K562 (cell line): ENCODE measurements at regions not wholly inside any gene's neighbourhood (a gene's known extent, or its start where the extent isn't known, plus 50 kb on each side); places are given as distances from the start of the nearest gene placed in this dataset.

Experiments
- ATAC-seq: fragments of 200-7000 bp; cut with Tn5 transposase; 3 replicates; pipeline ENCODE4 v1.9.1; 2020; ENCODE audit warnings: moderate library complexity
- BruUV-seq: library from RNA; stranded (reverse); fragments of 400-500 nt; replicated peaks from 2 replicates; lab custom pipeline; 2021; lab: Mats Ljungman, UMichigan
- CTCF ChIA-PET: fragments of 300-600 bp; formaldehyde crosslinking; extraction: SDS; loops from one replicate; lab custom pipeline; 2021; ENCODE audit warnings: low intra/inter-chr PET ratio; lab: Yijun Ruan, JAX
- POLR2A ChIA-PET: fragments of 300-600, 350-650 bp; sonication (Branson Sonifier 250); formaldehyde crosslinking; extraction: SDS; loops from one replicate; lab custom pipeline; 2021; ENCODE audit warnings: antibody characterized with exemption, inconsistent platforms; lab: Yijun Ruan, JAX
- DNase-seq, 4 experiments: peaks; one replicate each; pipeline versions ENCODE4 v3.0.0 to v3.0.0-alpha.2; 2011 to 2018; ENCODE audit warnings: low spot score in 3 of 4, mixed read lengths in 3 of 4; ENCODE audit errors: extremely low read depth in 1 of 4
- FAIRE-seq: peaks from 2 replicates; lab custom pipeline; 2011; peaks lifted over from hg19 to GRCh38; lab: Jason Lieb, UNC
- H2AFZ ChIP-seq: 2 replicates; pipeline ENCODE4 v1.6.0; 2011; ENCODE audit warnings: low read depth, low read length, control low read depth, inconsistent platforms
- H3K27ac ChIP-seq: fragments of 200-600 bp; 3 replicates; pipeline ENCODE4 v1.8.0; 2011; ENCODE audit warnings: low read depth, mild to moderate bottlenecking, control low read depth, inconsistent platforms, low read length, moderate library complexity, mixed read lengths; ENCODE audit errors: extremely low read depth
- H3K27me3 ChIP-seq, 2 experiments: fragments of 300-600 bp in 1 of 2; 2 replicates in 1 of 2; 3 replicates in 1 of 2; pipeline versions ENCODE4 v1.6.0 to v1.8.0; 2011; ENCODE audit warnings: inconsistent platforms in 2 of 2, low read length in 2 of 2, mild to moderate bottlenecking in 1 of 2, mixed read lengths in 1 of 2, moderate library complexity in 1 of 2; ENCODE audit not compliant: control insufficient read depth in 2 of 2, insufficient read depth in 2 of 2
- H3K36me3 ChIP-seq: fragments of 300-600 bp; 3 replicates; pipeline ENCODE4 v1.8.0; 2011; ENCODE audit warnings: mild to moderate bottlenecking, low read length, inconsistent platforms; ENCODE audit not compliant: control insufficient read depth, insufficient read depth
- H3K4me1 ChIP-seq, 2 experiments: fragments of 200-600 bp in 1 of 2; replicated peaks in 1 of 2; 2 replicates in 1 of 2; 3 replicates in 1 of 2; pipeline versions ENCODE4 v1.5.1 to v1.8.0; 2011; ENCODE audit warnings: inconsistent platforms in 2 of 2, low read length in 2 of 2, mild to moderate bottlenecking in 1 of 2, mixed read lengths in 1 of 2, moderate library complexity in 1 of 2; ENCODE audit not compliant: control insufficient read depth in 2 of 2, insufficient read depth in 2 of 2
- H3K4me2 ChIP-seq: 2 replicates; pipeline ENCODE4 v1.6.1; 2011; ENCODE audit warnings: low read length, control low read depth, inconsistent platforms, mixed read lengths; ENCODE audit not compliant: insufficient read depth
- H3K4me3 ChIP-seq: fragments of 200-600 bp; sonication (generic), shearing (Covaris generic); 2 replicates; pipeline ENCODE4 v1.5.1; 2016; ENCODE audit warnings: control low read depth, inconsistent platforms
- H3K79me2 ChIP-seq: fragments of 200-600 bp; 3 replicates; pipeline ENCODE4 v1.8.0; 2011; ENCODE audit warnings: low read length, inconsistent platforms; ENCODE audit not compliant: control insufficient read depth, insufficient read depth
- H3K9ac ChIP-seq, 2 experiments: 2 replicates each; pipeline versions ENCODE4 v1.6.0 to v1.6.1; 2011; ENCODE audit warnings: low read depth in 2 of 2, low read length in 2 of 2, control low read depth in 1 of 2, inconsistent platforms in 1 of 2, mild to moderate bottlenecking in 1 of 2, mixed read lengths in 1 of 2; ENCODE audit not compliant: insufficient read depth in 1 of 2
- H3K9me1 ChIP-seq: one replicate; pipeline ENCODE4 v1.6.0; 2011; ENCODE audit warnings: inconsistent platforms, mild to moderate bottlenecking, low read length, moderate library complexity; ENCODE audit not compliant: control insufficient read depth, insufficient read depth
- H3K9me3 ChIP-seq: replicated peaks from 2 replicates; pipeline ENCODE4 v1.5.1; 2011; ENCODE audit warnings: low read depth, low read length, inconsistent platforms; ENCODE audit not compliant: control insufficient read depth, insufficient read depth
- H4K20me1 ChIP-seq: replicated peaks from 2 replicates; pipeline ENCODE4 v1.6.1; 2011; ENCODE audit warnings: low read length, inconsistent platforms, mixed read lengths; ENCODE audit not compliant: control insufficient read depth, insufficient read depth
- ARID1B ChIP-seq: fragments of 450-650 bp; IDR thresholded peaks from 2 replicates; pipeline ENCODE4 v1.6.1; 2016; ENCODE audit warnings: antibody characterized with exemption, mild to moderate bottlenecking, inconsistent platforms
- DEAF1 ChIP-seq: fragments of 450-650 bp; formaldehyde crosslinking; IDR thresholded peaks from 2 replicates; pipeline ENCODE4 v1.4.0; 2020; ENCODE audit warnings: mild to moderate bottlenecking, moderate library complexity
- ETV1 ChIP-seq: fragments of 450-650 bp; conservative IDR thresholded peaks from 2 replicates; pipeline ENCODE4 v1.6.1; 2016; ENCODE audit warnings: missing genetic modification characterization, control low read depth, low read depth, missing compliant biosample characterization
- L3MBTL2 ChIP-seq: fragments of 450-650 bp; IDR thresholded peaks from 2 replicates; pipeline ENCODE4 v1.6.1; 2016; ENCODE audit warnings: mild to moderate bottlenecking, moderate library complexity
- MBD2 ChIP-seq: sonication (generic); IDR thresholded peaks from 2 replicates; pipeline ENCODE4 v1.6.1; 2016; ENCODE audit warnings: low read depth, borderline replicate concordance
- NFE2 ChIP-seq: IDR thresholded peaks from 2 replicates; pipeline ENCODE4 v1.6.1; 2014; ENCODE audit warnings: antibody characterized with exemption, low read depth
- NR2C2 ChIP-seq, 2 experiments: fragments of 200-800 bp in 1 of 2; sonication (Bioruptor generic) in 1 of 2; sonication (generic) in 1 of 2; formaldehyde crosslinking in 1 of 2; IDR thresholded peaks; 2 replicates each; pipeline versions ENCODE4 v1.6.1 to v1.8.0; 2016 to 2022; ENCODE audit warnings: mild to moderate bottlenecking in 1 of 2, missing compliant biosample characterization in 1 of 2, missing genetic modification characterization in 1 of 2, missing genetic modification reagents in 1 of 2
- RCOR1 ChIP-seq, 2 experiments: IDR thresholded peaks; 2 replicates each; pipeline ENCODE4 v1.6.1; 2012; ENCODE audit warnings: low read depth in 2 of 2, low read length in 2 of 2, borderline replicate concordance in 1 of 2, improper control_type of control experiment in 1 of 2
- SMAD1 ChIP-seq: fragments of 150-350 bp; IDR thresholded peaks from 2 replicates; pipeline ENCODE4 v1.6.1; 2014; ENCODE audit warnings: low read length, low read depth; ENCODE audit not compliant: partially characterized antibody
- STAG1 ChIP-seq: sonication (generic); formaldehyde crosslinking; IDR thresholded peaks from 2 replicates; pipeline ENCODE4 v1.5.0; 2020; ENCODE audit warnings: missing genetic modification reagents, borderline replicate concordance
- TEAD1 ChIP-seq, 2 experiments: fragments of 450-650 bp in 1 of 2; sonication (generic) in 1 of 2; formaldehyde crosslinking; IDR thresholded peaks; 2 replicates each; pipeline versions ENCODE4 v1.4.0 to v1.8.0; 2020 to 2022; ENCODE audit warnings: mild to moderate bottlenecking in 2 of 2, missing genetic modification reagents in 1 of 2
- TEAD4 ChIP-seq, 2 experiments: sonication (generic) in 1 of 2; formaldehyde crosslinking in 1 of 2; IDR thresholded peaks; 2 replicates each; pipeline versions ENCODE4 v1.6.1 to v1.8.0; 2012 to 2022; ENCODE audit warnings: borderline replicate concordance in 1 of 2, inconsistent platforms in 1 of 2, low read length in 1 of 2, mild to moderate bottlenecking in 1 of 2, missing genetic modification reagents in 1 of 2
- WGBS: fragments of 100-300 bp; shearing (Covaris generic); methylation state at CpG from one replicate; pipeline ENCODE4 v1.1.6; 2016; ENCODE audit warnings: low coverage, mixed read lengths; ENCODE audit not compliant: insufficient coverage; ENCODE audit errors: missing lambda C conversion rate; 5-methylcytosine and 5-hydroxymethylcytosine counted together
- in situ Hi-C: fragments of 300-500 bp; cut with MboI; formaldehyde crosslinking; loops from 4 replicates; pipeline ENCODE4 v1.15.0; 2018; ENCODE audit warnings: inconsistent platforms, mixed read lengths
- intact Hi-C: fragments of 100-400 bp; cut with micrococcal nuclease; formaldehyde crosslinking; loops from 2 replicates; pipeline ENCODE4 v1.14.2; 2022

- DNase-seq (peak in 3 of 4 experiments; percentile 11 to 51 (median 46)), ATAC-seq (peak; percentile 77), FAIRE-seq (peak; percentile 70)
- in situ Hi-C loops, result no loop called here
- CTCF ChIA-PET, result interaction anchor here (0.5 kb wide), 1 partner anchor 377 kb away, joined by 3 read pairs; no protein-coding TSS in a partner anchor
- Histone ChIP-seq H3K27ac (no peak overlapping the region; the same call in 2 of the 3 replicates), H2AFZ (no peak overlapping the region), H4K20me1 (no peaks in the 10 kb centered on the region), H3K36me3 (no peaks in the 10 kb centered on the region), H3K27me3 (no peaks in the 10 kb centered on the region), H3K4me3 (no peak overlapping the region), H3K4me1 (peaks cover 0 to 27% of the 10 kb centered on the region in 2 experiments; a peak in 3 of 5 replicates), H3K9me1 (peaks cover 3% of the 10 kb centered on the region), H3K4me2 (peak overlapping the region; percentile 11; the same call in 1 of the 2 replicates), H3K79me2 (no peaks in the 10 kb centered on the region), H3K9me3 (no peaks in the 10 kb centered on the region), H3K9ac (no peak overlapping the region)
- intact Hi-C loops, result loop anchor here (1.0 kb wide), 1 partner anchor 360 kb away; no protein-coding TSS in a partner anchor
- POLR2A ChIA-PET, result interaction anchor here (0.7 to 1.5 kb wide), 3 partner anchors 11 to 42 kb away, joined by 3 to 4 read pairs (median 3); no protein-coding TSS in a partner anchor
- BruUV-seq, result no TSS peak
- 0% methylated on average over 3 of the region's 4 CpGs for WGBS
- TF ChIP-seq ETV1 (tag) (peak; percentile 35; the same call in 1 of the 2 replicates), STAG1 (no peak), TEAD4 (IDR thresholded peaks at IDR 0.05; ENCODE audit: low read length) (peak; percentile 37; the same call in 1 of the 2 replicates), TEAD4 (CRISPR knock-in tag; IDR thresholded peaks at IDR 0.05; ENCODE audit: borderline replicate concordance) (no peak), L3MBTL2 (peak; percentile 23; the same call in 1 of the 2 replicates), NR2C2 (CRISPR knock-in tag; IDR thresholded peaks at IDR 0.05) (no peak), NR2C2 (tag; IDR thresholded peaks at IDR 0.05) (no peak; the same call in 1 of the 2 replicates), MBD2 (no peak), NFE2 (peak; percentile 41; the same call in 1 of the 2 replicates), ARID1B (peak; percentile 72), SMAD1 (no peak), DEAF1 (CRISPR knock-in tag) (peak; percentile 18; the same call in 1 of the 2 replicates), TEAD1 (CRISPR knock-in tag; IDR thresholded peaks at IDR 0.05) (0 out of 4 replicates have a peak, but pooled peaks of 1 of the 2 experiments have one; percentile 9), RCOR1 (IDR thresholded peaks at IDR 0.05; ENCODE audit: borderline replicate concordance in 1 of 2, low read depth in 2 of 2, low read length in 2 of 2) (peak in 1 of 2 experiments; percentile 88; a peak in 2 of 4 replicates)
Measured at GRCh38 chr2:217058791-217059755, 199.2 kb upstream of the TNP1 start.
